ENCODE measurements at regions not wholly inside any gene's neighbourhood (a gene's known extent, or its start where the extent isn't known, plus 50 kb on each side); places are given as distances from the start of the nearest gene placed in this dataset.

GRCh38 chr16:49022351-49022963 is 259.2 kb downstream of the CBLN1 start:
- no peak for DNase-seq

GRCh38 chr16:49021136-49021535 is 260.5 kb downstream of the CBLN1 start:
- DNase-seq, result no peak

- DNase-seq, result no peak
Observed at GRCh38 chr16:49020436-49020835, 261.2 kb downstream of the CBLN1 start.

GRCh38 chr16:49019831-49020230 is 261.8 kb downstream of the CBLN1 start:
- DNase-seq, result no peak

GRCh38 chr16:49019081-49019633 is 262.5 kb downstream of the CBLN1 start:
- no peak for DNase-seq

GRCh38 chr16:49018259-49018931 is 263.2 kb downstream of the CBLN1 start:
- DNase-seq, result no peak

GRCh38 chr16:49017501-49017900 is 264.1 kb downstream of the CBLN1 start:
- no peak for DNase-seq

- DNase-seq, result no peak
Observed at GRCh38 chr16:49016461-49016860, 265.2 kb downstream of the CBLN1 start.

- DNase-seq, result no peak
Observed at GRCh38 chr16:49015225-49015592, 266.4 kb downstream of the CBLN1 start.

GRCh38 chr16:49014277-49015224 is 267.1 kb downstream of the CBLN1 start:
- DNase-seq, result no peak

- DNase-seq, result no peak
Observed at GRCh38 chr16:49013727-49014080, 267.9 kb downstream of the CBLN1 start.

- DNase-seq, result no peak
Observed at GRCh38 chr16:49012961-49013726, 268.5 kb downstream of the CBLN1 start.

- no peak for DNase-seq
Observed at GRCh38 chr16:49011901-49012300, 269.7 kb downstream of the CBLN1 start.

- DNase-seq, result no peak
Observed at GRCh38 chr16:49010879-49011278, 270.8 kb downstream of the CBLN1 start.

GRCh38 chr16:49010396-49010795 is 271.2 kb downstream of the CBLN1 start:
- DNase-seq, result no peak

GRCh38 chr16:49009204-49009603 is 272.4 kb downstream of the CBLN1 start:
- no peak for DNase-seq

GRCh38 chr16:49003992-49004391 is 277.6 kb downstream of the CBLN1 start:
- DNase-seq, result no peak

- no peak for DNase-seq
Observed at GRCh38 chr16:49003022-49003421, 278.6 kb downstream of the CBLN1 start.

- DNase-seq, result no peak
Observed at GRCh38 chr16:49000594-49000993, 281.0 kb downstream of the CBLN1 start.

- no peak for DNase-seq
Observed at GRCh38 chr16:48999508-48999907, 282.1 kb downstream of the CBLN1 start.

GRCh38 chr16:48999044-48999443 is 282.6 kb downstream of the CBLN1 start:
- no peak for DNase-seq

- DNase-seq, result no peak
Observed at GRCh38 chr16:48997946-48998345, 283.7 kb downstream of the CBLN1 start.
